OCI-LY3 (cell line): ENCODE measurements at regions not wholly inside any gene's neighbourhood (a gene's known extent, or its start where the extent isn't known, plus 50 kb on each side); places are given as distances from the start of the nearest gene placed in this dataset.

Source experiments
- EZH2phosphoT487 ChIP-seq: fragments of 200-600 bp; shearing (Covaris generic); IDR thresholded peaks from 2 replicates; pipeline ENCODE4 v1.6.1; 2018; ENCODE audit warnings: antibody characterized with exemption, mixed run types, low read depth
- TF ChIP-seq, protein P1 (sequence below): fragments of 200-600, 300-600 bp; sonication (generic); IDR thresholded peaks from 2 replicates; pipeline ENCODE4 v1.5.1; 2014; ENCODE audit warnings: antibody characterized with exemption, low read length, low read depth

DNA sequence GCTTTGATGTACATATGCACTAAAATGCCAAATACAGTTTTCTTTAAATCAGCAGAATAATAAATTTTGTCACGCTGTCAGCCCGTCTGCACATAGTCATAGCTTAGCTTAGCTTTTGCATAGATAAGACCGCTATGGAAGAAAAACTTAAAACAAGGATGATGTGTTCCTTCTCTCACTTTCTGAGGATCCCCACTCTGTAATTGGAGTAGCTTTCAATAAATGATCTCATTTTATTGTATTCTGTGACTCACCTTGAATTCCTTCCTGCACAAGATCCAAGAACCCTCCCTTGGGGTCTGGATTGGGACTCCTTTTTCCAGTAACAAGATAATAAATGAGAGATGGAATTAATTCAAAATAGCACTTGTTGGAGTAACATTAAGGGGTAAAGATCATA lies 186.2 kb downstream of the CDH26 start:
- TF ChIP-seq, protein P1, sequence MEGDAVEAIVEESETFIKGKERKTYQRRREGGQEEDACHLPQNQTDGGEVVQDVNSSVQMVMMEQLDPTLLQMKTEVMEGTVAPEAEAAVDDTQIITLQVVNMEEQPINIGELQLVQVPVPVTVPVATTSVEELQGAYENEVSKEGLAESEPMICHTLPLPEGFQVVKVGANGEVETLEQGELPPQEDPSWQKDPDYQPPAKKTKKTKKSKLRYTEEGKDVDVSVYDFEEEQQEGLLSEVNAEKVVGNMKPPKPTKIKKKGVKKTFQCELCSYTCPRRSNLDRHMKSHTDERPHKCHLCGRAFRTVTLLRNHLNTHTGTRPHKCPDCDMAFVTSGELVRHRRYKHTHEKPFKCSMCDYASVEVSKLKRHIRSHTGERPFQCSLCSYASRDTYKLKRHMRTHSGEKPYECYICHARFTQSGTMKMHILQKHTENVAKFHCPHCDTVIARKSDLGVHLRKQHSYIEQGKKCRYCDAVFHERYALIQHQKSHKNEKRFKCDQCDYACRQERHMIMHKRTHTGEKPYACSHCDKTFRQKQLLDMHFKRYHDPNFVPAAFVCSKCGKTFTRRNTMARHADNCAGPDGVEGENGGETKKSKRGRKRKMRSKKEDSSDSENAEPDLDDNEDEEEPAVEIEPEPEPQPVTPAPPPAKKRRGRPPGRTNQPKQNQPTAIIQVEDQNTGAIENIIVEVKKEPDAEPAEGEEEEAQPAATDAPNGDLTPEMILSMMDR: no peak
- TF ChIP-seq EZH2phosphoT487: no peak
